GM18517 (cell line): ENCODE measurements at regions not wholly inside any gene's neighbourhood (a gene's known extent, or its start where the extent isn't known, plus 50 kb on each side); places are given as distances from the start of the nearest gene placed in this dataset.

ENCODE experiments used
- ATAC-seq: cut with Tn5 transposase; IDR thresholded peaks from one replicate; pipeline ENCODE4 v1.9.1; 2021; ENCODE audit warnings: mild to moderate bottlenecking, moderate library complexity; ENCODE audit not compliant: unreplicated experiment

- no peak for ATAC-seq
Measured at GRCh38 chr18:10056506-10056905, 142.7 kb downstream of the VAPA start.

- ATAC-seq = no peak
Measured at GRCh38 chr18:10057401-10057893, 143.6 kb downstream of the VAPA start.

- ATAC-seq = no peak
Measured at GRCh38 chr18:10057894-10058791, 144.3 kb downstream of the VAPA start.

- ATAC-seq = no peak
Measured at GRCh38 chr18:10059610-10060468, 146.0 kb downstream of the VAPA start.

GRCh38 chr18:10060469-10060782 lies 146.6 kb downstream of the VAPA start:
- ATAC-seq = no peak

GRCh38 chr18:10060841-10061240 lies 147.0 kb downstream of the VAPA start:
- no peak for ATAC-seq

GRCh38 chr18:10061566-10062140 lies 147.8 kb downstream of the VAPA start:
- no peak for ATAC-seq

GRCh38 chr18:10062302-10063300 lies 148.8 kb downstream of the VAPA start:
- no peak for ATAC-seq

- no peak for ATAC-seq
Measured at GRCh38 chr18:10063489-10063888, 149.7 kb downstream of the VAPA start.

GRCh38 chr18:10064267-10064666 lies 150.5 kb downstream of the VAPA start:
- ATAC-seq = no peak

GRCh38 chr18:10065296-10065695 lies 151.5 kb downstream of the VAPA start:
- no peak for ATAC-seq

GRCh38 chr18:10067670-10068659 lies 154.1 kb downstream of the VAPA start:
- ATAC-seq = no peak

GRCh38 chr18:10068766-10069567 lies 155.2 kb downstream of the VAPA start:
- no peak for ATAC-seq

- no peak for ATAC-seq
Measured at GRCh38 chr18:10070561-10071000, 156.8 kb downstream of the VAPA start.

- ATAC-seq = no peak
Measured at GRCh38 chr18:10072671-10073175, 158.9 kb downstream of the VAPA start.

GRCh38 chr18:10074110-10074509 lies 160.3 kb downstream of the VAPA start:
- no peak for ATAC-seq

- no peak for ATAC-seq
Measured at GRCh38 chr18:10074728-10075127, 160.9 kb downstream of the VAPA start.

GRCh38 chr18:10076502-10077030 lies 162.8 kb downstream of the VAPA start:
- no peak for ATAC-seq
